ENCODE measurements at regions not wholly inside any gene's neighbourhood (a gene's known extent, or its start where the extent isn't known, plus 50 kb on each side); places are given as distances from the start of the nearest gene placed in this dataset.

DNA sequence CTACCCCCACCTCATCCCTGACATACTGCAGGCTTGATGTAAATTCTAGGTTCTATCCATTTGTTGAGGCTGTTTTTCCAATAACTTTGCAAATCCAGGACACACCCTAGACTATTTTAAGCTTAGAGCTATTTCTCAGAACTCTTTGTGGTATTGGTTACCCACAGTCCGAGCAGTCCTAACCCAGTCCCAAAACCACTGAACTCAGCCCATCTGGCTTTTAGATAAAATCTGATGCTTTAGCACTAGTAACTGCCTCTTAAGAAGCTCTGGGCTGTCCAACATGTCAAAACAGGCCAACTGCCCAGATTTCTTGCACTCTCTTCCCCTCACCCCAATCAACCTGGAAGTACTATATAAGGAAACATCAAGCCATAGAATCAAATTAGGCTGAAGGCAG lies 344.4 kb upstream of the CADM1 start:
- TF ChIP-seq STAT1 (IDR thresholded peaks at IDR 0.05; ENCODE audit: unreplicated experiment) (no peak), NANOG (IDR thresholded peaks at IDR 0.05; ENCODE audit: borderline replicate concordance) (no peak), EZH2phosphoT487 (IDR thresholded peaks at IDR 0.05; ENCODE audit: unreplicated experiment) (no peak), POLR2AphosphoS5 (IDR thresholded peaks at IDR 0.05; ENCODE audit: low read depth) (no peak), JUNB (IDR thresholded peaks at IDR 0.05; ENCODE audit: unreplicated experiment) (no peak), EZH2 (IDR thresholded peaks at IDR 0.05; ENCODE audit: low read depth, unreplicated experiment) (no peak), ZNF331 (CRISPR knock-in tag; IDR thresholded peaks at IDR 0.05; ENCODE audit: low read depth) (no peak), CREB1 (CRISPR knock-in tag; IDR thresholded peaks at IDR 0.05; ENCODE audit: low read depth) (no peak), ZNF114 (CRISPR knock-in tag; IDR thresholded peaks at IDR 0.05) (no peak)
- TF ChIP-seq, protein P1, sequence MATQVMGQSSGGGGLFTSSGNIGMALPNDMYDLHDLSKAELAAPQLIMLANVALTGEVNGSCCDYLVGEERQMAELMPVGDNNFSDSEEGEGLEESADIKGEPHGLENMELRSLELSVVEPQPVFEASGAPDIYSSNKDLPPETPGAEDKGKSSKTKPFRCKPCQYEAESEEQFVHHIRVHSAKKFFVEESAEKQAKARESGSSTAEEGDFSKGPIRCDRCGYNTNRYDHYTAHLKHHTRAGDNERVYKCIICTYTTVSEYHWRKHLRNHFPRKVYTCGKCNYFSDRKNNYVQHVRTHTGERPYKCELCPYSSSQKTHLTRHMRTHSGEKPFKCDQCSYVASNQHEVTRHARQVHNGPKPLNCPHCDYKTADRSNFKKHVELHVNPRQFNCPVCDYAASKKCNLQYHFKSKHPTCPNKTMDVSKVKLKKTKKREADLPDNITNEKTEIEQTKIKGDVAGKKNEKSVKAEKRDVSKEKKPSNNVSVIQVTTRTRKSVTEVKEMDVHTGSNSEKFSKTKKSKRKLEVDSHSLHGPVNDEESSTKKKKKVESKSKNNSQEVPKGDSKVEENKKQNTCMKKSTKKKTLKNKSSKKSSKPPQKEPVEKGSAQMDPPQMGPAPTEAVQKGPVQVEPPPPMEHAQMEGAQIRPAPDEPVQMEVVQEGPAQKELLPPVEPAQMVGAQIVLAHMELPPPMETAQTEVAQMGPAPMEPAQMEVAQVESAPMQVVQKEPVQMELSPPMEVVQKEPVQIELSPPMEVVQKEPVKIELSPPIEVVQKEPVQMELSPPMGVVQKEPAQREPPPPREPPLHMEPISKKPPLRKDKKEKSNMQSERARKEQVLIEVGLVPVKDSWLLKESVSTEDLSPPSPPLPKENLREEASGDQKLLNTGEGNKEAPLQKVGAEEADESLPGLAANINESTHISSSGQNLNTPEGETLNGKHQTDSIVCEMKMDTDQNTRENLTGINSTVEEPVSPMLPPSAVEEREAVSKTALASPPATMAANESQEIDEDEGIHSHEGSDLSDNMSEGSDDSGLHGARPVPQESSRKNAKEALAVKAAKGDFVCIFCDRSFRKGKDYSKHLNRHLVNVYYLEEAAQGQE (IDR thresholded peaks at IDR 0.05; ENCODE audit: unreplicated experiment), result no peak
- TF ChIP-seq, protein P2, sequence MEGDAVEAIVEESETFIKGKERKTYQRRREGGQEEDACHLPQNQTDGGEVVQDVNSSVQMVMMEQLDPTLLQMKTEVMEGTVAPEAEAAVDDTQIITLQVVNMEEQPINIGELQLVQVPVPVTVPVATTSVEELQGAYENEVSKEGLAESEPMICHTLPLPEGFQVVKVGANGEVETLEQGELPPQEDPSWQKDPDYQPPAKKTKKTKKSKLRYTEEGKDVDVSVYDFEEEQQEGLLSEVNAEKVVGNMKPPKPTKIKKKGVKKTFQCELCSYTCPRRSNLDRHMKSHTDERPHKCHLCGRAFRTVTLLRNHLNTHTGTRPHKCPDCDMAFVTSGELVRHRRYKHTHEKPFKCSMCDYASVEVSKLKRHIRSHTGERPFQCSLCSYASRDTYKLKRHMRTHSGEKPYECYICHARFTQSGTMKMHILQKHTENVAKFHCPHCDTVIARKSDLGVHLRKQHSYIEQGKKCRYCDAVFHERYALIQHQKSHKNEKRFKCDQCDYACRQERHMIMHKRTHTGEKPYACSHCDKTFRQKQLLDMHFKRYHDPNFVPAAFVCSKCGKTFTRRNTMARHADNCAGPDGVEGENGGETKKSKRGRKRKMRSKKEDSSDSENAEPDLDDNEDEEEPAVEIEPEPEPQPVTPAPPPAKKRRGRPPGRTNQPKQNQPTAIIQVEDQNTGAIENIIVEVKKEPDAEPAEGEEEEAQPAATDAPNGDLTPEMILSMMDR (conservative IDR thresholded peaks at IDR 0.05; ENCODE audit: low read depth in 2 of 2), result no peak
- TF ChIP-seq, protein P3, sequence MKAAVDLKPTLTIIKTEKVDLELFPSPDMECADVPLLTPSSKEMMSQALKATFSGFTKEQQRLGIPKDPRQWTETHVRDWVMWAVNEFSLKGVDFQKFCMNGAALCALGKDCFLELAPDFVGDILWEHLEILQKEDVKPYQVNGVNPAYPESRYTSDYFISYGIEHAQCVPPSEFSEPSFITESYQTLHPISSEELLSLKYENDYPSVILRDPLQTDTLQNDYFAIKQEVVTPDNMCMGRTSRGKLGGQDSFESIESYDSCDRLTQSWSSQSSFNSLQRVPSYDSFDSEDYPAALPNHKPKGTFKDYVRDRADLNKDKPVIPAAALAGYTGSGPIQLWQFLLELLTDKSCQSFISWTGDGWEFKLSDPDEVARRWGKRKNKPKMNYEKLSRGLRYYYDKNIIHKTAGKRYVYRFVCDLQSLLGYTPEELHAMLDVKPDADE (IDR thresholded peaks at IDR 0.05), result no peak
- TF ChIP-seq, protein P4, sequence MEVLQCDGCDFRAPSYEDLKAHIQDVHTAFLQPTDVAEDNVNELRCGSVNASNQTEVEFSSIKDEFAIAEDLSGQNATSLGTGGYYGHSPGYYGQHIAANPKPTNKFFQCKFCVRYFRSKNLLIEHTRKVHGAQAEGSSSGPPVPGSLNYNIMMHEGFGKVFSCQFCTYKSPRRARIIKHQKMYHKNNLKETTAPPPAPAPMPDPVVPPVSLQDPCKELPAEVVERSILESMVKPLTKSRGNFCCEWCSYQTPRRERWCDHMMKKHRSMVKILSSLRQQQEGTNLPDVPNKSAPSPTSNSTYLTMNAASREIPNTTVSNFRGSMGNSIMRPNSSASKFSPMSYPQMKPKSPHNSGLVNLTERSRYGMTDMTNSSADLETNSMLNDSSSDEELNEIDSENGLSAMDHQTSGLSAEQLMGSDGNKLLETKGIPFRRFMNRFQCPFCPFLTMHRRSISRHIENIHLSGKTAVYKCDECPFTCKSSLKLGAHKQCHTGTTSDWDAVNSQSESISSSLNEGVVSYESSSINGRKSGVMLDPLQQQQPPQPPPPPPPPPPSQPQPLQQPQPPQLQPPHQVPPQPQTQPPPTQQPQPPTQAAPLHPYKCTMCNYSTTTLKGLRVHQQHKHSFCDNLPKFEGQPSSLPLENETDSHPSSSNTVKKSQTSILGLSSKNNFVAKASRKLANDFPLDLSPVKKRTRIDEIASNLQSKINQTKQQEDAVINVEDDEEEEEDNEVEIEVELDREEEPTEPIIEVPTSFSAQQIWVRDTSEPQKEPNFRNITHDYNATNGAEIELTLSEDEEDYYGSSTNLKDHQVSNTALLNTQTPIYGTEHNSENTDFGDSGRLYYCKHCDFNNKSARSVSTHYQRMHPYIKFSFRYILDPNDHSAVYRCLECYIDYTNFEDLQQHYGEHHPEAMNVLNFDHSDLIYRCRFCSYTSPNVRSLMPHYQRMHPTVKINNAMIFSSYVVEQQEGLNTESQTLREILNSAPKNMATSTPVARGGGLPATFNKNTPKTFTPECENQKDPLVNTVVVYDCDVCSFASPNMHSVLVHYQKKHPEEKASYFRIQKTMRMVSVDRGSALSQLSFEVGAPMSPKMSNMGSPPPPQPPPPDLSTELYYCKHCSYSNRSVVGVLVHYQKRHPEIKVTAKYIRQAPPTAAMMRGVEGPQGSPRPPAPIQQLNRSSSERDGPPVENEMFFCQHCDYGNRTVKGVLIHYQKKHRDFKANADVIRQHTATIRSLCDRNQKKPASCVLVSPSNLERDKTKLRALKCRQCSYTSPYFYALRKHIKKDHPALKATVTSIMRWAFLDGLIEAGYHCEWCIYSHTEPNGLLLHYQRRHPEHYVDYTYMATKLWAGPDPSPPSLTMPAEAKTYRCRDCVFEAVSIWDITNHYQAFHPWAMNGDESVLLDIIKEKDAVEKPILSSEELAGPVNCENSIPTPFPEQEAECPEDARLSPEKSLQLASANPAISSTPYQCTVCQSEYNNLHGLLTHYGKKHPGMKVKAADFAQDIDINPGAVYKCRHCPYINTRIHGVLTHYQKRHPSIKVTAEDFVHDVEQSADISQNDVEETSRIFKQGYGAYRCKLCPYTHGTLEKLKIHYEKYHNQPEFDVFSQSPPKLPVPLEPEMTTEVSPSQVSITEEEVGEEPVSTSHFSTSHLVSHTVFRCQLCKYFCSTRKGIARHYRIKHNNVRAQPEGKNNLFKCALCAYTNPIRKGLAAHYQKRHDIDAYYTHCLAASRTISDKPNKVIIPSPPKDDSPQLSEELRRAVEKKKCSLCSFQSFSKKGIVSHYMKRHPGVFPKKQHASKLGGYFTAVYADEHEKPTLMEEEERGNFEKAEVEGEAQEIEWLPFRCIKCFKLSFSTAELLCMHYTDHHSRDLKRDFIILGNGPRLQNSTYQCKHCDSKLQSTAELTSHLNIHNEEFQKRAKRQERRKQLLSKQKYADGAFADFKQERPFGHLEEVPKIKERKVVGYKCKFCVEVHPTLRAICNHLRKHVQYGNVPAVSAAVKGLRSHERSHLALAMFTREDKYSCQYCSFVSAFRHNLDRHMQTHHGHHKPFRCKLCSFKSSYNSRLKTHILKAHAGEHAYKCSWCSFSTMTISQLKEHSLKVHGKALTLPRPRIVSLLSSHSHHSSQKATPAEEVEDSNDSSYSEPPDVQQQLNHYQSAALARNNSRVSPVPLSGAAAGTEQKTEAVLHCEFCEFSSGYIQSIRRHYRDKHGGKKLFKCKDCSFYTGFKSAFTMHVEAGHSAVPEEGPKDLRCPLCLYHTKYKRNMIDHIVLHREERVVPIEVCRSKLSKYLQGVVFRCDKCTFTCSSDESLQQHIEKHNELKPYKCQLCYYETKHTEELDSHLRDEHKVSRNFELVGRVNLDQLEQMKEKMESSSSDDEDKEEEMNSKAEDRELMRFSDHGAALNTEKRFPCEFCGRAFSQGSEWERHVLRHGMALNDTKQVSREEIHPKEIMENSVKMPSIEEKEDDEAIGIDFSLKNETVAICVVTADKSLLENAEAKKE (CRISPR knock-in tag; IDR thresholded peaks at IDR 0.05), result no peak
- no peaks in the 10 kb centered on the region for H4K20me1 ChIP-seq (replicated peaks; ENCODE audit: insufficient read depth)
- DNase-seq (ENCODE audit: low spot score), result no peak
- no peaks in the 10 kb centered on the region for H3K27me3 ChIP-seq (ENCODE audit: insufficient read depth)
- no peak overlapping the region for H3K4me3 ChIP-seq
- no peak overlapping the region for H3K4me2 ChIP-seq
- no peaks in the 10 kb centered on the region for H3K36me3 Mint-ChIP-seq (ENCODE audit: low read depth)
- no peaks in the 10 kb centered on the region for H3K9me3 Mint-ChIP-seq
- no peak overlapping the region for H3K27ac ChIP-seq (ENCODE audit: low read depth)
- H3K27me3 Mint-ChIP-seq (ENCODE audit: insufficient read depth, low read depth, poor library complexity), result no peaks in the 10 kb centered on the region
- no peaks in the 10 kb centered on the region for H3K79me2 ChIP-seq (replicated peaks; ENCODE audit: insufficient read depth)
- ATAC-seq, result no peak
- no peaks in the 10 kb centered on the region for H3K9me2 ChIP-seq (ENCODE audit: insufficient read depth)
- H3K36me3 ChIP-seq (ENCODE audit: insufficient read depth), result no peaks in the 10 kb centered on the region
- H3F3A ChIP-seq (replicated peaks; ENCODE audit: low read depth), result no peaks in the 10 kb centered on the region
- H3K4me3 Mint-ChIP-seq, result no peak overlapping the region
- no peaks in the 10 kb centered on the region for H3K4me1 Mint-ChIP-seq
- no peak overlapping the region for H3K27ac Mint-ChIP-seq
- no peaks in the 10 kb centered on the region; the same call in 1 of the 2 replicates for H3K4me1 ChIP-seq (ENCODE audit: insufficient read depth)
- H2AFZ ChIP-seq, result no peak overlapping the region
